NCI-H128 (cell line): ENCODE measurements at regions not wholly inside any gene's neighbourhood (a gene's known extent, or its start where the extent isn't known, plus 50 kb on each side); places are given as distances from the start of the nearest gene placed in this dataset.
"Not testable (repeated sequence)": the region's sequence is repeated elsewhere in the genome, so short reads cannot be mapped to it uniquely, and the experiment has no call there.

ENCODE experiments used
- DNase-seq: peaks from one replicate; lab custom pipeline; 2025; ENCODE audit not compliant: unreplicated experiment; lab: John Stamatoyannopoulos, UW

- no peak for DNase-seq
Observed at GRCh38 chr9:2439957-2440356, 181.6 kb upstream of the VLDLR start.

GRCh38 chr9:2443933-2444332 is 177.7 kb upstream of the VLDLR start:
- not testable (repeated sequence) for DNase-seq

- DNase-seq, result no peak
Observed at GRCh38 chr9:2448193-2448738, 173.3 kb upstream of the VLDLR start.

GRCh38 chr9:2453106-2453505 is 168.5 kb upstream of the VLDLR start:
- no peak for DNase-seq

- no peak for DNase-seq
Observed at GRCh38 chr9:2453701-2454100, 167.9 kb upstream of the VLDLR start.

GRCh38 chr9:2459756-2460155 is 161.8 kb upstream of the VLDLR start:
- no peak for DNase-seq

- DNase-seq, result peak; percentile 5
Observed at GRCh38 chr9:2461892-2462291, 159.7 kb upstream of the VLDLR start.

GRCh38 chr9:2464624-2465023 is 157.0 kb upstream of the VLDLR start:
- no peak for DNase-seq

GRCh38 chr9:2465516-2465915 is 156.1 kb upstream of the VLDLR start:
- DNase-seq, result no peak

- DNase-seq, result no peak
Observed at GRCh38 chr9:2465921-2466460, 155.6 kb upstream of the VLDLR start.

- DNase-seq, result peak; percentile 65
Observed at GRCh38 chr9:2466703-2467102, 154.9 kb upstream of the VLDLR start.

GRCh38 chr9:2469681-2470221 is 151.8 kb upstream of the VLDLR start:
- no peak for DNase-seq

- no peak for DNase-seq
Observed at GRCh38 chr9:2473681-2474080, 147.9 kb upstream of the VLDLR start.

- DNase-seq, result no peak
Observed at GRCh38 chr9:2477755-2478154, 143.8 kb upstream of the VLDLR start.

GRCh38 chr9:2478421-2478820 is 143.2 kb upstream of the VLDLR start:
- no peak for DNase-seq

GRCh38 chr9:2479056-2479565 is 142.5 kb upstream of the VLDLR start:
- no peak for DNase-seq

- no peak for DNase-seq
Observed at GRCh38 chr9:2480255-2480837, 141.2 kb upstream of the VLDLR start.

GRCh38 chr9:2481216-2481615 is 140.4 kb upstream of the VLDLR start:
- DNase-seq, result no peak

- no peak for DNase-seq
Observed at GRCh38 chr9:2486988-2487387, 134.6 kb upstream of the VLDLR start.

- no peak for DNase-seq
Observed at GRCh38 chr9:2489838-2490314, 131.7 kb upstream of the VLDLR start.

- DNase-seq, result no peak
Observed at GRCh38 chr9:2492161-2492560, 129.4 kb upstream of the VLDLR start.

GRCh38 chr9:2493109-2493508 is 128.5 kb upstream of the VLDLR start:
- no peak for DNase-seq
